PC-3 (cell line): ENCODE measurements at regions not wholly inside any gene's neighbourhood (a gene's known extent, or its start where the extent isn't known, plus 50 kb on each side); places are given as distances from the start of the nearest gene placed in this dataset.

Experiments
- ATAC-seq: fragments of 200-7000 bp; cut with Tn5 transposase; 2 replicates; pipeline ENCODE4 v1.9.1; 2020; ENCODE audit warnings: mild to moderate bottlenecking, moderate library complexity
- BruUV-seq: library from RNA; stranded (reverse); fragments of 400-500 nt; replicated peaks from 2 replicates; lab custom pipeline; 2021; lab: Mats Ljungman, UMichigan
- CTCF ChIA-PET: fragments of 300-600 bp; sonication (Branson Sonifier 250); formaldehyde crosslinking; loops from one replicate; lab custom pipeline; 2022; ENCODE audit warnings: antibody characterized with exemption; lab: Charles Lee
- POLR2A ChIA-PET: fragments of 300-600 bp; sonication (Branson Sonifier 250); formaldehyde crosslinking; loops from one replicate; lab custom pipeline; 2022; ENCODE audit warnings: antibody characterized with exemption; ENCODE audit not compliant: unreplicated experiment; lab: Charles Lee
- DNase-seq: peaks from one replicate; pipeline ENCODE4 v3.0.0-alpha.2; 2015
- H2AFZ ChIP-seq: fragments of 300-600 bp; sonication (generic); 2 replicates; pipeline ENCODE4 v1.6.0; 2016; ENCODE audit warnings: antibody characterized with exemption, low read length
- H3F3A ChIP-seq: fragments of 300-600 bp; sonication (generic); one replicate; pipeline ENCODE4 v1.6.0; 2017; ENCODE audit warnings: antibody characterized with exemption, low read length, control low read depth, mild to moderate bottlenecking; ENCODE audit not compliant: unreplicated experiment
- H3K27ac ChIP-seq: fragments of 300-600 bp; sonication (generic); 2 replicates; pipeline ENCODE4 v1.5.1; 2016; ENCODE audit warnings: mild to moderate bottlenecking, low read length
- H3K27me3 ChIP-seq: fragments of 300-600 bp; sonication (generic); 2 replicates; pipeline ENCODE4 v1.6.1; 2016; ENCODE audit warnings: low read length, mixed read lengths
- H3K36me3 ChIP-seq: fragments of 300-600 bp; sonication (generic); 2 replicates; pipeline ENCODE4 v1.6.1; 2016; ENCODE audit warnings: low read depth, mixed run types, low read length, mixed read lengths
- H3K4me1 ChIP-seq: fragments of 300-600 bp; sonication (generic); 2 replicates; pipeline ENCODE4 v1.5.1; 2016; ENCODE audit warnings: low read length; ENCODE audit not compliant: insufficient read depth
- H3K4me2 ChIP-seq: fragments of 300-600 bp; sonication (generic); 2 replicates; pipeline ENCODE4 v1.6.0; 2016; ENCODE audit warnings: low read length
- H3K4me3 ChIP-seq: fragments of 300-600 bp; sonication (generic); 2 replicates; pipeline ENCODE4 v1.5.1; 2016; ENCODE audit warnings: mild to moderate bottlenecking, low read length, mixed read lengths
- H3K79me2 ChIP-seq: fragments of 300-600 bp; sonication (generic); 2 replicates; pipeline ENCODE4 v1.6.1; 2017; ENCODE audit warnings: low read length, mixed read lengths
- H3K9ac ChIP-seq: fragments of 300-600 bp; sonication (generic); 2 replicates; pipeline ENCODE4 v1.6.0; 2016; ENCODE audit warnings: mild to moderate bottlenecking, low read length
- H3K9me2 ChIP-seq: fragments of 300-600 bp; sonication (generic); replicated peaks from 2 replicates; pipeline ENCODE4 v1.6.1; 2016; ENCODE audit warnings: mixed run types, low read length, mixed read lengths
- H3K9me3 ChIP-seq: fragments of 300-600 bp; sonication (generic); 2 replicates; pipeline ENCODE4 v1.6.1; 2016; ENCODE audit warnings: low read length, mixed read lengths
- H4K20me1 ChIP-seq: fragments of 300-600 bp; sonication (generic); 2 replicates; pipeline ENCODE4 v1.6.1; 2016; ENCODE audit warnings: low read length, mixed read lengths
- CTCF ChIP-seq: fragments of 300-600 bp; sonication (generic); conservative IDR thresholded peaks from 2 replicates; pipeline ENCODE4 v1.5.1; 2017; ENCODE audit warnings: antibody characterized with exemption, low read depth, mild to moderate bottlenecking, low read length
- EZH2 ChIP-seq: fragments of 300-600 bp; sonication (generic); IDR thresholded peaks from one replicate; pipeline ENCODE4 v1.6.1; 2017; ENCODE audit warnings: antibody characterized with exemption, mild to moderate bottlenecking, low read length; ENCODE audit not compliant: unreplicated experiment
- EZH2phosphoT487 ChIP-seq: fragments of 300-600 bp; sonication (generic); IDR thresholded peaks from 2 replicates; pipeline ENCODE4 v1.6.1; 2018; ENCODE audit warnings: mild to moderate bottlenecking, antibody characterized with exemption, low read length, borderline replicate concordance
- intact Hi-C: fragments of 100-400 bp; cut with micrococcal nuclease; formaldehyde crosslinking; loops from 2 replicates; pipeline ENCODE4 v1.9.0; 2023

- H3F3A ChIP-seq: no peaks in the 10 kb centered on the region
- peaks cover 11% of the 10 kb centered on the region for H3K4me1 ChIP-seq
- ChIA-PET CTCF (no interaction called here), POLR2A (interaction anchor here (0.7 kb wide), 1 partner anchor 817 kb away, joined by 10 read pairs; no protein-coding TSS in a partner anchor)
- 0 out of 2 replicates have a peak overlapping the region, but pooled peaks have one; percentile 29 for H2AFZ ChIP-seq
- no TSS peak for BruUV-seq
- peak; percentile 57 for DNase-seq
- no peak overlapping the region for H3K27ac ChIP-seq
- peak overlapping the region; percentile 7 for H3K4me2 ChIP-seq
- H3K27me3 ChIP-seq: no peaks in the 10 kb centered on the region
- no peaks in the 10 kb centered on the region for H3K79me2 ChIP-seq
- no peaks in the 10 kb centered on the region for H4K20me1 ChIP-seq
- no peaks in the 10 kb centered on the region for H3K9me2 ChIP-seq
- H3K9ac ChIP-seq: no peak overlapping the region
- no peak overlapping the region for H3K4me3 ChIP-seq
- ATAC-seq: peak; percentile 40; the same call in 1 of the 2 replicates
- H3K9me3 ChIP-seq: no peaks in the 10 kb centered on the region
- TF ChIP-seq EZH2phosphoT487 (no peak), CTCF (no peak), EZH2 (no peak)
- no peaks in the 10 kb centered on the region for H3K36me3 ChIP-seq
- intact Hi-C loops: no loop called here
Measured at GRCh38 chr14:26855077-26855753, 257.4 kb upstream of the NOVA1 start.

- intact Hi-C loops: no loop called here
- Histone ChIP-seq H3K4me3 (no peak overlapping the region), H3K36me3 (no peaks in the 10 kb centered on the region), H3F3A (no peaks in the 10 kb centered on the region), H3K4me1 (peaks cover 11% of the 10 kb centered on the region), H3K79me2 (no peaks in the 10 kb centered on the region), H4K20me1 (no peaks in the 10 kb centered on the region), H3K9me2 (no peaks in the 10 kb centered on the region), H3K9ac (no peak overlapping the region), H3K4me2 (no peak overlapping the region), H3K27me3 (no peaks in the 10 kb centered on the region), H3K27ac (no peak overlapping the region), H3K9me3 (no peaks in the 10 kb centered on the region), H2AFZ (no peak overlapping the region)
- BruUV-seq: no TSS peak
- ChIA-PET POLR2A (interaction anchor here (0.6 kb wide), 1 partner anchor 314 kb away, joined by 3 read pairs; no protein-coding TSS in a partner anchor), CTCF (no interaction called here)
- no peak for TF ChIP-seq EZH2
- no peak for TF ChIP-seq CTCF
- TF ChIP-seq EZH2phosphoT487: no peak
- ATAC-seq (no peak), DNase-seq (no peak)
Measured at GRCh38 chr14:26856876-26857518, 259.2 kb upstream of the NOVA1 start.

GRCh38 chr14:26859483-26859882 lies 261.6 kb upstream of the NOVA1 start:
- Histone ChIP-seq H3K79me2 (no peaks in the 10 kb centered on the region), H3K4me2 (no peak overlapping the region), H3K4me3 (no peak overlapping the region), H4K20me1 (no peaks in the 10 kb centered on the region), H3K27ac (no peak overlapping the region), H3K4me1 (peaks cover 15% of the 10 kb centered on the region), H3K9ac (no peak overlapping the region), H3F3A (no peaks in the 10 kb centered on the region), H3K36me3 (no peaks in the 10 kb centered on the region), H3K9me3 (no peaks in the 10 kb centered on the region), H3K9me2 (no peaks in the 10 kb centered on the region), H3K27me3 (no peaks in the 10 kb centered on the region), H2AFZ (no peak overlapping the region)
- BruUV-seq: no TSS peak
- ATAC-seq: no peak
- intact Hi-C loops: no loop called here
- ChIA-PET POLR2A (no interaction called here), CTCF (no interaction called here)
- TF ChIP-seq EZH2: no peak
- no peak for TF ChIP-seq CTCF
- no peak for TF ChIP-seq EZH2phosphoT487
- DNase-seq: no peak
